Inflammatory macrophage treated with lipopolysaccharide for 1 hour (primary cell): ENCODE measurements at regions not wholly inside any gene's neighbourhood (a gene's known extent, or its start where the extent isn't known, plus 50 kb on each side); places are given as distances from the start of the nearest gene placed in this dataset.
"Not testable (repeated sequence)": the region's sequence is repeated elsewhere in the genome, so short reads cannot be mapped to it uniquely, and the experiment has no call there.

Source experiments
- DNase-seq, 2 donors: peaks; one replicate each; pipeline ENCODE4 v3.0.0-alpha.2; 2020 to 2022

- no peak for DNase-seq
Observed at GRCh38 chr4:96342790-96343455, 503.0 kb downstream of the PDHA2 start.

- no peak for DNase-seq
Observed at GRCh38 chr4:96343836-96344235, 503.9 kb downstream of the PDHA2 start.

- DNase-seq = no peak
Observed at GRCh38 chr4:96347582-96347981, 507.7 kb downstream of the PDHA2 start.

- no peak for DNase-seq
Observed at GRCh38 chr4:96352051-96352517, 512.2 kb downstream of the PDHA2 start.

- DNase-seq = no peak
Observed at GRCh38 chr4:96354036-96354712, 514.3 kb downstream of the PDHA2 start.

- no peak for DNase-seq
Observed at GRCh38 chr4:96355414-96355813, 515.5 kb downstream of the PDHA2 start.

GRCh38 chr4:96356591-96357370 lies 516.9 kb downstream of the PDHA2 start:
- no peak for DNase-seq

GRCh38 chr4:96366632-96367031 lies 526.7 kb downstream of the PDHA2 start:
- no peak for DNase-seq

GRCh38 chr4:96375367-96375766 lies 535.5 kb downstream of the PDHA2 start:
- no peak for DNase-seq

GRCh38 chr4:96379524-96379923 lies 539.6 kb downstream of the PDHA2 start:
- DNase-seq = no peak

- no peak for DNase-seq
Observed at GRCh38 chr4:96380106-96380505, 540.2 kb downstream of the PDHA2 start.

- DNase-seq = no peak
Observed at GRCh38 chr4:96383349-96383748, 543.5 kb downstream of the PDHA2 start.

- DNase-seq = no peak
Observed at GRCh38 chr4:96389770-96390169, 549.9 kb downstream of the PDHA2 start.

GRCh38 chr4:96390404-96390803 lies 550.5 kb downstream of the PDHA2 start:
- DNase-seq = no peak

- DNase-seq = no peak
Observed at GRCh38 chr4:96395747-96396146, 555.9 kb downstream of the PDHA2 start.

- no peak for DNase-seq
Observed at GRCh38 chr4:96406742-96407141, 566.8 kb downstream of the PDHA2 start.

GRCh38 chr4:96407225-96407624 lies 567.3 kb downstream of the PDHA2 start:
- no peak for DNase-seq

- no peak for DNase-seq
Observed at GRCh38 chr4:96407738-96408463, 568.0 kb downstream of the PDHA2 start.

GRCh38 chr4:96414853-96415252 lies 575.0 kb downstream of the PDHA2 start:
- DNase-seq = not testable (repeated sequence)

GRCh38 chr4:96429657-96430056 lies 589.8 kb downstream of the PDHA2 start:
- DNase-seq = no peak

GRCh38 chr4:96431094-96431493 lies 591.2 kb downstream of the PDHA2 start:
- DNase-seq = no peak

GRCh38 chr4:96448315-96448872 lies 608.5 kb downstream of the PDHA2 start:
- DNase-seq = no peak
